SK-N-SH (cell line): ENCODE measurements at regions not wholly inside any gene's neighbourhood (a gene's known extent, or its start where the extent isn't known, plus 50 kb on each side); places are given as distances from the start of the nearest gene placed in this dataset.

Experiments used
- EP300 ChIP-seq, 2 experiments: IDR thresholded peaks; 2 replicates each; pipeline versions ENCODE4 v1.4.0 to v1.6.1; 2012; ENCODE audit warnings: borderline replicate concordance in 1 of 2, low read depth in 1 of 2, low read length in 1 of 2
- EZH2phosphoT487 ChIP-seq: fragments of 200-600 bp; sonication (generic); IDR thresholded peaks from 2 replicates; pipeline ENCODE4 v1.6.1; 2017; ENCODE audit warnings: low read depth, mixed run types, mild to moderate bottlenecking, antibody characterized with exemption, moderate library complexity, borderline replicate concordance
- FOXM1 ChIP-seq: IDR thresholded peaks from 2 replicates; pipeline ENCODE4 v1.4.0; 2012; ENCODE audit warnings: low read depth, mild to moderate bottlenecking
- POLR2AphosphoS5 ChIP-seq: IDR thresholded peaks from 2 replicates; pipeline ENCODE4 v1.6.1; 2012; ENCODE audit warnings: low read depth, low read length
- RCOR1 ChIP-seq: fragments of 150-350 bp; IDR thresholded peaks from 2 replicates; pipeline ENCODE4 v1.6.1; 2017; ENCODE audit warnings: antibody characterized with exemption, low read length
- RFX5 ChIP-seq: IDR thresholded peaks from 2 replicates; pipeline ENCODE4 v1.6.1; 2012; ENCODE audit warnings: mild to moderate bottlenecking, improper control_type of control experiment, low read length
- SIN3A ChIP-seq: IDR thresholded peaks from 2 replicates; pipeline ENCODE4 v1.6.1; 2012; ENCODE audit warnings: low read depth, mild to moderate bottlenecking, low read length, moderate library complexity, borderline replicate concordance
- SMC3 ChIP-seq: IDR thresholded peaks from 2 replicates; pipeline ENCODE4 v1.6.1; 2012; ENCODE audit warnings: low read depth, low read length, improper control_type of control experiment
- TAF1 ChIP-seq: IDR thresholded peaks from 2 replicates; pipeline ENCODE4 v1.6.1; 2012; ENCODE audit warnings: low read depth, mild to moderate bottlenecking, low read length, moderate library complexity, borderline replicate concordance
- TEAD4 ChIP-seq: IDR thresholded peaks from 2 replicates; pipeline ENCODE4 v1.4.0; 2012; ENCODE audit warnings: mild to moderate bottlenecking, borderline replicate concordance; ENCODE audit not compliant: insufficient read depth
- YY1 ChIP-seq: IDR thresholded peaks from 2 replicates; pipeline ENCODE4 v1.4.0; 2012; ENCODE audit warnings: low read depth, mild to moderate bottlenecking
- TF ChIP-seq, protein P1 (sequence below): IDR thresholded peaks from 2 replicates; pipeline ENCODE4 v1.6.1; 2012; ENCODE audit warnings: mild to moderate bottlenecking, low read depth, low read length, moderate library complexity
- TF ChIP-seq, protein P2 (sequence below): fragments of 200-600 bp; sonication (generic); IDR thresholded peaks from 2 replicates; pipeline ENCODE4 v1.6.1; 2017; ENCODE audit warnings: antibody characterized with exemption, mild to moderate bottlenecking, moderate library complexity

DNA sequence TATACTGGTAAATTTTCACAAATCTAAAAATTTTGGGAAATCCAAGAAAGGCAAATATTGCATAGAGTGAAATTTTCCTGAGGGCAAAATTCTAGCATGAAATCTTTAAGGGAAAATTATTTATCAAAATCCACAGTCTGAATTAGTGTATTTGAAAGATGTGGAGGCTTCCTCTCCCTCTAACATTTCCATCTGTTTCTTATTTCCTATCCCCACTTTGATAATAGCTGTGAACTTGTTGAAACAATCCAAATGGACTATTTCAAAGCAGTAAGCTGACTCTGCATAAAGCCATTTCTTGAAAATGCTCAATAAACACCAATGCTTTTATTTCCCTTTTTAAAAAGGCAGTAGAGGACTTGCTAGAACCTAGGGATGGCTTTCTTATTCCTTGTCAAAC lies 107.3 kb upstream of the PABPC4L start:
- TF ChIP-seq, protein P1, sequence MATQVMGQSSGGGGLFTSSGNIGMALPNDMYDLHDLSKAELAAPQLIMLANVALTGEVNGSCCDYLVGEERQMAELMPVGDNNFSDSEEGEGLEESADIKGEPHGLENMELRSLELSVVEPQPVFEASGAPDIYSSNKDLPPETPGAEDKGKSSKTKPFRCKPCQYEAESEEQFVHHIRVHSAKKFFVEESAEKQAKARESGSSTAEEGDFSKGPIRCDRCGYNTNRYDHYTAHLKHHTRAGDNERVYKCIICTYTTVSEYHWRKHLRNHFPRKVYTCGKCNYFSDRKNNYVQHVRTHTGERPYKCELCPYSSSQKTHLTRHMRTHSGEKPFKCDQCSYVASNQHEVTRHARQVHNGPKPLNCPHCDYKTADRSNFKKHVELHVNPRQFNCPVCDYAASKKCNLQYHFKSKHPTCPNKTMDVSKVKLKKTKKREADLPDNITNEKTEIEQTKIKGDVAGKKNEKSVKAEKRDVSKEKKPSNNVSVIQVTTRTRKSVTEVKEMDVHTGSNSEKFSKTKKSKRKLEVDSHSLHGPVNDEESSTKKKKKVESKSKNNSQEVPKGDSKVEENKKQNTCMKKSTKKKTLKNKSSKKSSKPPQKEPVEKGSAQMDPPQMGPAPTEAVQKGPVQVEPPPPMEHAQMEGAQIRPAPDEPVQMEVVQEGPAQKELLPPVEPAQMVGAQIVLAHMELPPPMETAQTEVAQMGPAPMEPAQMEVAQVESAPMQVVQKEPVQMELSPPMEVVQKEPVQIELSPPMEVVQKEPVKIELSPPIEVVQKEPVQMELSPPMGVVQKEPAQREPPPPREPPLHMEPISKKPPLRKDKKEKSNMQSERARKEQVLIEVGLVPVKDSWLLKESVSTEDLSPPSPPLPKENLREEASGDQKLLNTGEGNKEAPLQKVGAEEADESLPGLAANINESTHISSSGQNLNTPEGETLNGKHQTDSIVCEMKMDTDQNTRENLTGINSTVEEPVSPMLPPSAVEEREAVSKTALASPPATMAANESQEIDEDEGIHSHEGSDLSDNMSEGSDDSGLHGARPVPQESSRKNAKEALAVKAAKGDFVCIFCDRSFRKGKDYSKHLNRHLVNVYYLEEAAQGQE: no peak
- TF ChIP-seq FOXM1 (no peak), RCOR1 (no peak), EZH2phosphoT487 (no peak), YY1 (no peak), TAF1 (no peak), POLR2AphosphoS5 (no peak), TEAD4 (no peak), SIN3A (no peak), SMC3 (no peak), EP300 (IDR thresholded peaks at IDR 0.05; ENCODE audit: borderline replicate concordance in 1 of 2, low read depth in 1 of 2, low read length in 1 of 2) (no peak), RFX5 (no peak)
- TF ChIP-seq, protein P2, sequence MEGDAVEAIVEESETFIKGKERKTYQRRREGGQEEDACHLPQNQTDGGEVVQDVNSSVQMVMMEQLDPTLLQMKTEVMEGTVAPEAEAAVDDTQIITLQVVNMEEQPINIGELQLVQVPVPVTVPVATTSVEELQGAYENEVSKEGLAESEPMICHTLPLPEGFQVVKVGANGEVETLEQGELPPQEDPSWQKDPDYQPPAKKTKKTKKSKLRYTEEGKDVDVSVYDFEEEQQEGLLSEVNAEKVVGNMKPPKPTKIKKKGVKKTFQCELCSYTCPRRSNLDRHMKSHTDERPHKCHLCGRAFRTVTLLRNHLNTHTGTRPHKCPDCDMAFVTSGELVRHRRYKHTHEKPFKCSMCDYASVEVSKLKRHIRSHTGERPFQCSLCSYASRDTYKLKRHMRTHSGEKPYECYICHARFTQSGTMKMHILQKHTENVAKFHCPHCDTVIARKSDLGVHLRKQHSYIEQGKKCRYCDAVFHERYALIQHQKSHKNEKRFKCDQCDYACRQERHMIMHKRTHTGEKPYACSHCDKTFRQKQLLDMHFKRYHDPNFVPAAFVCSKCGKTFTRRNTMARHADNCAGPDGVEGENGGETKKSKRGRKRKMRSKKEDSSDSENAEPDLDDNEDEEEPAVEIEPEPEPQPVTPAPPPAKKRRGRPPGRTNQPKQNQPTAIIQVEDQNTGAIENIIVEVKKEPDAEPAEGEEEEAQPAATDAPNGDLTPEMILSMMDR: no peak
